Fibroblast of lung (primary cell): ENCODE measurements at regions not wholly inside any gene's neighbourhood (a gene's known extent, or its start where the extent isn't known, plus 50 kb on each side); places are given as distances from the start of the nearest gene placed in this dataset.
"Not testable (repeated sequence)": the region's sequence is repeated elsewhere in the genome, so short reads cannot be mapped to it uniquely, and the experiment has no call there.

Source experiments
- DNase-seq, 2 donors: peaks; one replicate each; pipeline versions ENCODE4 v3.0.0 to v3.0.0-alpha.2; 2010; ENCODE audit warnings: low read depth in 2 of 2
- H2AFZ ChIP-seq: 2 replicates; pipeline ENCODE4 v1.5.1; 2012; ENCODE audit warnings: low read length, control low read depth, inconsistent platforms
- H3K27ac ChIP-seq: 2 replicates; pipeline ENCODE4 v1.5.1; 2011; ENCODE audit warnings: low read length, control low read depth; ENCODE audit not compliant: insufficient read depth
- H3K27me3 ChIP-seq: 2 replicates; pipeline ENCODE4 v1.5.1; 2011; ENCODE audit warnings: mild to moderate bottlenecking, low read length; ENCODE audit not compliant: control insufficient read depth, insufficient read depth
- H3K36me3 ChIP-seq: 2 replicates; pipeline ENCODE4 v1.5.1; 2011; ENCODE audit warnings: low read length; ENCODE audit not compliant: control insufficient read depth, insufficient read depth
- H3K4me1 ChIP-seq: 2 replicates; pipeline ENCODE4 v1.5.1; 2011; ENCODE audit warnings: low read length; ENCODE audit not compliant: control insufficient read depth, insufficient read depth; ENCODE audit errors: extremely low read depth
- H3K4me2 ChIP-seq: 2 replicates; pipeline ENCODE4 v1.5.1; 2011; ENCODE audit warnings: low read length, control low read depth; ENCODE audit not compliant: insufficient read depth; ENCODE audit errors: extremely low read depth
- H3K4me3 ChIP-seq, 4 experiments: fragments of 200-600 bp in 1 of 4; sonication (generic) in 1 of 4; replicated peaks in 1 of 4; 2 replicates each; pipeline ENCODE4 v1.5.1; 2011 to 2016; ENCODE audit warnings: low read length in 4 of 4, low read depth in 3 of 4, mild to moderate bottlenecking in 3 of 4, control low read depth in 2 of 4, inconsistent platforms in 1 of 4, mixed read lengths in 1 of 4; ENCODE audit not compliant: insufficient read depth in 1 of 4; ENCODE audit errors: control extremely low read depth in 1 of 4
- H3K79me2 ChIP-seq: 2 replicates; pipeline ENCODE4 v1.5.1; 2012; ENCODE audit warnings: mild to moderate bottlenecking, low read length, inconsistent platforms; ENCODE audit not compliant: control insufficient read depth, insufficient read depth
- H3K9ac ChIP-seq: 2 replicates; pipeline ENCODE4 v1.5.1; 2011; ENCODE audit warnings: mild to moderate bottlenecking, low read length, control low read depth; ENCODE audit not compliant: insufficient read depth
- H3K9me3 ChIP-seq: 2 replicates; pipeline ENCODE4 v1.5.1; 2012; ENCODE audit warnings: low read depth, low read length; ENCODE audit not compliant: control insufficient read depth, insufficient read depth
- H4K20me1 ChIP-seq: 2 replicates; pipeline ENCODE4 v1.5.1; 2011; ENCODE audit warnings: low read length; ENCODE audit not compliant: control insufficient read depth, insufficient read depth; ENCODE audit errors: extremely low read depth
- EZH2 ChIP-seq: IDR thresholded peaks from 2 replicates; pipeline ENCODE4 v1.5.1; 2012; ENCODE audit warnings: low read length, control low read depth, mild to moderate bottlenecking; ENCODE audit errors: missing control alignments
- TF ChIP-seq, protein P1 (sequence below), 2 donors: IDR thresholded peaks in 1 of 2; conservative IDR thresholded peaks in 1 of 2; 1 replicate in 1 of 2; 2 replicates in 1 of 2; pipeline ENCODE4 v1.5.1; 2011 to 2012; ENCODE audit warnings: low read length in 2 of 2, control low read depth in 1 of 2, inconsistent platforms in 1 of 2, low read depth in 1 of 2, mild to moderate bottlenecking in 1 of 2

- H3K27ac ChIP-seq, H3K27me3 ChIP-seq, H3K4me2 ChIP-seq, H4K20me1 ChIP-seq, H3K4me3 ChIP-seq, H3K36me3 ChIP-seq, H3K4me1 ChIP-seq, H3K9ac ChIP-seq, H3K79me2 ChIP-seq, DNase-seq, H3K9me3 ChIP-seq, H2AFZ ChIP-seq: not testable (repeated sequence)
These were observed 758.1 kb downstream of the SLC6A15 start for GRCh38 chr12:84154439-84154990.

GRCh38 chr12:84150201-84150600, 762.4 kb downstream of the SLC6A15 start:
- no peaks in the 10 kb centered on the region for H3K79me2 ChIP-seq
- no peak overlapping the region for H3K4me3 ChIP-seq
- TF ChIP-seq, protein P1, sequence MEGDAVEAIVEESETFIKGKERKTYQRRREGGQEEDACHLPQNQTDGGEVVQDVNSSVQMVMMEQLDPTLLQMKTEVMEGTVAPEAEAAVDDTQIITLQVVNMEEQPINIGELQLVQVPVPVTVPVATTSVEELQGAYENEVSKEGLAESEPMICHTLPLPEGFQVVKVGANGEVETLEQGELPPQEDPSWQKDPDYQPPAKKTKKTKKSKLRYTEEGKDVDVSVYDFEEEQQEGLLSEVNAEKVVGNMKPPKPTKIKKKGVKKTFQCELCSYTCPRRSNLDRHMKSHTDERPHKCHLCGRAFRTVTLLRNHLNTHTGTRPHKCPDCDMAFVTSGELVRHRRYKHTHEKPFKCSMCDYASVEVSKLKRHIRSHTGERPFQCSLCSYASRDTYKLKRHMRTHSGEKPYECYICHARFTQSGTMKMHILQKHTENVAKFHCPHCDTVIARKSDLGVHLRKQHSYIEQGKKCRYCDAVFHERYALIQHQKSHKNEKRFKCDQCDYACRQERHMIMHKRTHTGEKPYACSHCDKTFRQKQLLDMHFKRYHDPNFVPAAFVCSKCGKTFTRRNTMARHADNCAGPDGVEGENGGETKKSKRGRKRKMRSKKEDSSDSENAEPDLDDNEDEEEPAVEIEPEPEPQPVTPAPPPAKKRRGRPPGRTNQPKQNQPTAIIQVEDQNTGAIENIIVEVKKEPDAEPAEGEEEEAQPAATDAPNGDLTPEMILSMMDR (conservative IDR thresholded peaks at IDR 0.05 in 1 of 2, IDR thresholded peaks at IDR 0.05 in 1 of 2; ENCODE audit: low read depth in 1 of 2, low read length in 2 of 2): no peak
- no peak for TF ChIP-seq EZH2
- H3K9ac ChIP-seq: no peak overlapping the region
- no peaks in the 10 kb centered on the region for H4K20me1 ChIP-seq
- no peak overlapping the region for H2AFZ ChIP-seq
- H3K4me1 ChIP-seq: no peaks in the 10 kb centered on the region
- DNase-seq: no peak
- no peaks in the 10 kb centered on the region for H3K27me3 ChIP-seq
- H3K4me2 ChIP-seq: no peak overlapping the region
- H3K36me3 ChIP-seq: no peaks in the 10 kb centered on the region
- no peak overlapping the region for H3K27ac ChIP-seq
- no peaks in the 10 kb centered on the region for H3K9me3 ChIP-seq

DNA sequence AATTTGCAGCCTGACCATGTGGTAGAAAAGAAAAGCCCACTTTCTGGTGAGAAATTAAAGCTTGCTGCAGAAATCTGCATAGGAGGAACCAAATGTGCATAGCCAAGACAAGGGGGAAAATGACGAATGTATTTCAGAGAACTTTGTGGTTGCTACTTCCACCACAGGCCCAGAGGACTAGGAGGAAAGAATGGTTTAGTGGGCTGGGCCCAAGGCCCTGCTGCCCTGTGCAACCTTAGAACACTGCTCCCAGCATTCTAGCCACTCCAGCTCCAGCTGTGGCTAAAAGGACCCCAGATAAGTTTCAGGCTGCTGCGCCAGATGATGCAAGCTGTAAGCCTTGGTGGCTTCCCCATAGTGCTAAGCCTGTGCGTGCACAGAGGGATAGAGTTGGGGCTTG, 764.3 kb downstream of the SLC6A15 start:
- H3K36me3 ChIP-seq: no peaks in the 10 kb centered on the region
- no peak overlapping the region for H3K4me2 ChIP-seq
- H3K27me3 ChIP-seq: no peaks in the 10 kb centered on the region

More for the DNA sequence above, 764.3 kb downstream of the SLC6A15 start:
- Histone ChIP-seq H3K4me1 (no peaks in the 10 kb centered on the region), H2AFZ (no peak overlapping the region), H3K4me3 (no peak overlapping the region), H4K20me1 (no peaks in the 10 kb centered on the region), H3K9ac (no peak overlapping the region), H3K27ac (no peak overlapping the region), H3K79me2 (no peaks in the 10 kb centered on the region), H3K9me3 (no peaks in the 10 kb centered on the region)
- no peak for DNase-seq
- TF ChIP-seq EZH2: no peak
- TF ChIP-seq, protein P1 (conservative IDR thresholded peaks at IDR 0.05 in 1 of 2, IDR thresholded peaks at IDR 0.05 in 1 of 2; ENCODE audit: low read depth in 1 of 2, low read length in 2 of 2): no peak
